Neural progenitor cell (in vitro differentiated cells): ENCODE measurements at regions not wholly inside any gene's neighbourhood (a gene's known extent, or its start where the extent isn't known, plus 50 kb on each side); places are given as distances from the start of the nearest gene placed in this dataset.

ENCODE experiments used
- DNase-seq: peaks from one replicate; pipeline ENCODE4 v3.0.0-alpha.2; 2016; ENCODE audit warnings: low spot score
- H2AFZ ChIP-seq: fragments of 200-600 bp; sonication (generic); replicated peaks from 2 replicates; pipeline ENCODE4 v1.6.1; 2016; ENCODE audit warnings: antibody characterized with exemption
- H3F3A ChIP-seq: fragments of 200-600 bp; sonication (generic); 2 replicates; pipeline ENCODE4 v1.6.1; 2016; ENCODE audit warnings: antibody characterized with exemption, low read depth
- H3K27ac ChIP-seq: fragments of 200-600 bp; sonication (generic); 2 replicates; pipeline ENCODE4 v1.5.1; 2016; ENCODE audit warnings: mild to moderate bottlenecking
- H3K27me3 ChIP-seq: fragments of 200-600 bp; sonication (generic); 2 replicates; pipeline ENCODE4 v1.6.1; 2016; ENCODE audit warnings: mild to moderate bottlenecking, moderate library complexity
- H3K36me3 ChIP-seq: fragments of 200-600 bp; sonication (generic); 2 replicates; pipeline ENCODE4 v1.5.1; 2016
- H3K4me1 ChIP-seq: fragments of 200-600 bp; sonication (generic); 2 replicates; pipeline ENCODE4 v1.6.1; 2016; ENCODE audit warnings: mixed run types
- H3K4me2 ChIP-seq: fragments of 200-600 bp; sonication (generic); 2 replicates; pipeline ENCODE4 v1.6.1; 2016
- H3K4me3 ChIP-seq: fragments of 200-600 bp; sonication (generic); 2 replicates; pipeline ENCODE4 v1.5.1; 2016
- H3K79me2 ChIP-seq: fragments of 200-600 bp; sonication (generic); 2 replicates; pipeline ENCODE4 v1.6.1; 2016; ENCODE audit warnings: low read depth
- H3K9ac ChIP-seq: fragments of 200-600 bp; sonication (generic); 2 replicates; pipeline ENCODE4 v1.6.1; 2016
- H3K9me3 ChIP-seq: fragments of 200-600 bp; sonication (generic); 2 replicates; pipeline ENCODE4 v1.5.1; 2016; ENCODE audit warnings: low read depth
- H4K20me1 ChIP-seq: fragments of 200-600 bp; sonication (generic); 2 replicates; pipeline ENCODE4 v1.6.1; 2016; ENCODE audit warnings: low read depth
- H3K27ac Mint-ChIP-seq: 3 replicates; pipeline ENCODE4 v1.8.0; 2021; ENCODE audit warnings: mixed read lengths
- H3K27me3 Mint-ChIP-seq: 2 replicates; pipeline ENCODE4 v1.8.0; 2022; ENCODE audit warnings: low read depth, mild to moderate bottlenecking, inconsistent platforms, moderate library complexity, mixed read lengths; ENCODE audit not compliant: insufficient read depth
- H3K36me3 Mint-ChIP-seq: 3 replicates; pipeline ENCODE4 v1.8.0; 2021; ENCODE audit warnings: mixed read lengths
- H3K4me1 Mint-ChIP-seq: 3 replicates; pipeline ENCODE4 v1.8.0; 2021; ENCODE audit warnings: mixed read lengths
- H3K4me3 Mint-ChIP-seq: 3 replicates; pipeline ENCODE4 v1.8.0; 2021; ENCODE audit warnings: mild to moderate bottlenecking, moderate library complexity, mixed read lengths
- H3K9me3 Mint-ChIP-seq: 3 replicates; pipeline ENCODE4 v1.8.0; 2020; ENCODE audit warnings: mixed read lengths
- EZH2 ChIP-seq: fragments of 200-600 bp; sonication (generic); IDR thresholded peaks from 2 replicates; pipeline ENCODE4 v1.6.1; 2017; ENCODE audit warnings: antibody characterized with exemption, mild to moderate bottlenecking, moderate library complexity
- EZH2phosphoT487 ChIP-seq: fragments of 200-600 bp; sonication (generic); IDR thresholded peaks from 2 replicates; pipeline ENCODE4 v1.6.1; 2017; ENCODE audit warnings: antibody characterized with exemption
- TF ChIP-seq, protein P1 (sequence below): fragments of 200-600 bp; sonication (generic); IDR thresholded peaks from 2 replicates; pipeline ENCODE4 v1.5.1; 2017; ENCODE audit warnings: antibody characterized with exemption, mild to moderate bottlenecking

- Histone ChIP-seq H2AFZ (no peak overlapping the region), H3K9ac (no peak overlapping the region), H3F3A (no peaks in the 10 kb centered on the region), H3K27me3 (no peaks in the 10 kb centered on the region), H3K4me1 (no peaks in the 10 kb centered on the region), H3K36me3 (no peaks in the 10 kb centered on the region), H3K79me2 (no peaks in the 10 kb centered on the region), H3K4me2 (no peak overlapping the region), H3K27ac (no peak overlapping the region), H4K20me1 (no peaks in the 10 kb centered on the region), H3K9me3 (no peaks in the 10 kb centered on the region), H3K4me3 (no peak overlapping the region)
- peaks cover 8% of the 10 kb centered on the region for H3K27me3 Mint-ChIP-seq
- no peaks in the 10 kb centered on the region for H3K4me1 Mint-ChIP-seq
- TF ChIP-seq EZH2 (no peak), EZH2phosphoT487 (no peak)
- TF ChIP-seq, protein P1, sequence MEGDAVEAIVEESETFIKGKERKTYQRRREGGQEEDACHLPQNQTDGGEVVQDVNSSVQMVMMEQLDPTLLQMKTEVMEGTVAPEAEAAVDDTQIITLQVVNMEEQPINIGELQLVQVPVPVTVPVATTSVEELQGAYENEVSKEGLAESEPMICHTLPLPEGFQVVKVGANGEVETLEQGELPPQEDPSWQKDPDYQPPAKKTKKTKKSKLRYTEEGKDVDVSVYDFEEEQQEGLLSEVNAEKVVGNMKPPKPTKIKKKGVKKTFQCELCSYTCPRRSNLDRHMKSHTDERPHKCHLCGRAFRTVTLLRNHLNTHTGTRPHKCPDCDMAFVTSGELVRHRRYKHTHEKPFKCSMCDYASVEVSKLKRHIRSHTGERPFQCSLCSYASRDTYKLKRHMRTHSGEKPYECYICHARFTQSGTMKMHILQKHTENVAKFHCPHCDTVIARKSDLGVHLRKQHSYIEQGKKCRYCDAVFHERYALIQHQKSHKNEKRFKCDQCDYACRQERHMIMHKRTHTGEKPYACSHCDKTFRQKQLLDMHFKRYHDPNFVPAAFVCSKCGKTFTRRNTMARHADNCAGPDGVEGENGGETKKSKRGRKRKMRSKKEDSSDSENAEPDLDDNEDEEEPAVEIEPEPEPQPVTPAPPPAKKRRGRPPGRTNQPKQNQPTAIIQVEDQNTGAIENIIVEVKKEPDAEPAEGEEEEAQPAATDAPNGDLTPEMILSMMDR: no peak
- no peak overlapping the region for H3K4me3 Mint-ChIP-seq
- H3K27ac Mint-ChIP-seq: no peak overlapping the region
- DNase-seq: no peak
- peaks cover 23% of the 10 kb centered on the region for H3K9me3 Mint-ChIP-seq
- no peaks in the 10 kb centered on the region for H3K36me3 Mint-ChIP-seq
These were observed 87.4 kb downstream of the SLC4A3 start for GRCh38 chr2:219714681-219715400.

DNA sequence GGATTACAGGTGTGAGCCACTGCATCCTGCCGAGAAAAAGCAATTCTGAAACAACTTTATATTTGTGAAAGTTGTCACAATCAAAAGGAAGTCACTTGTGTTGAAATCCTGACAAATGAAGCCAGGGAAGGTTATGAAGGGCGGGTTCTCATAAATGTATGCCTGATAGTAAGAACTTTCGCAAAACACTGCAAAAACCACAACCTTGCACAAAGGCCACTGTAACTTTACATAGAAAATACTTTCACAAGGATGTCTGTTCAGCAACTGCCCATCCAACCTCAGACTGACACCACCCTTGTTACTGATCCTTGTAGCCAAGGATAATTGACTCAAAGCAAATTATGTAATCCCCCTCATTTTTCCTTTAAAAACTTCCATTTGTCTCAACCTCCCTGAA is 90.6 kb downstream of the SLC4A3 start:
- Mint-ChIP-seq H3K27me3 (peaks cover 2% of the 10 kb centered on the region), H3K4me1 (no peaks in the 10 kb centered on the region), H3K9me3 (peaks cover 9% of the 10 kb centered on the region), H3K27ac (no peak overlapping the region), H3K4me3 (no peak overlapping the region), H3K36me3 (no peaks in the 10 kb centered on the region)
- H3K4me2 ChIP-seq: no peak overlapping the region
- H3F3A ChIP-seq: no peaks in the 10 kb centered on the region
- H4K20me1 ChIP-seq: no peaks in the 10 kb centered on the region
- DNase-seq: no peak
- no peaks in the 10 kb centered on the region for H3K4me1 ChIP-seq
- H3K27me3 ChIP-seq: no peaks in the 10 kb centered on the region
- no peaks in the 10 kb centered on the region for H3K36me3 ChIP-seq
- H2AFZ ChIP-seq: no peak overlapping the region
- no peaks in the 10 kb centered on the region for H3K79me2 ChIP-seq
- H3K9me3 ChIP-seq: no peaks in the 10 kb centered on the region
- H3K4me3 ChIP-seq: no peak overlapping the region
- no peak overlapping the region for H3K9ac ChIP-seq
- no peak for TF ChIP-seq EZH2phosphoT487
- no peak for TF ChIP-seq EZH2
- TF ChIP-seq, protein P1: no peak
- H3K27ac ChIP-seq: no peak overlapping the region

- no peak overlapping the region for H3K9ac ChIP-seq
- no peaks in the 10 kb centered on the region for H3K79me2 ChIP-seq
- no peaks in the 10 kb centered on the region for H3F3A ChIP-seq
- Mint-ChIP-seq H3K4me1 (no peaks in the 10 kb centered on the region), H3K27me3 (peaks cover 2% of the 10 kb centered on the region), H3K27ac (no peak overlapping the region), H3K36me3 (no peaks in the 10 kb centered on the region), H3K4me3 (no peak overlapping the region), H3K9me3 (peaks cover 6% of the 10 kb centered on the region)
- no peaks in the 10 kb centered on the region for H3K36me3 ChIP-seq
- no peak overlapping the region for H3K27ac ChIP-seq
- no peak for DNase-seq
- no peaks in the 10 kb centered on the region for H3K4me1 ChIP-seq
- H3K4me3 ChIP-seq: no peak overlapping the region
- H2AFZ ChIP-seq: no peak overlapping the region
- TF ChIP-seq EZH2: no peak
- TF ChIP-seq, protein P1: no peak
- TF ChIP-seq EZH2phosphoT487: no peak
- no peaks in the 10 kb centered on the region for H4K20me1 ChIP-seq
- H3K27me3 ChIP-seq: no peaks in the 10 kb centered on the region
- H3K4me2 ChIP-seq: no peak overlapping the region
- no peaks in the 10 kb centered on the region for H3K9me3 ChIP-seq
These were observed 92.1 kb downstream of the SLC4A3 start for GRCh38 chr2:219719521-219719920.
